ENCODE measurements at regions not wholly inside any gene's neighbourhood (a gene's known extent, or its start where the extent isn't known, plus 50 kb on each side); places are given as distances from the start of the nearest gene placed in this dataset.

DNA sequence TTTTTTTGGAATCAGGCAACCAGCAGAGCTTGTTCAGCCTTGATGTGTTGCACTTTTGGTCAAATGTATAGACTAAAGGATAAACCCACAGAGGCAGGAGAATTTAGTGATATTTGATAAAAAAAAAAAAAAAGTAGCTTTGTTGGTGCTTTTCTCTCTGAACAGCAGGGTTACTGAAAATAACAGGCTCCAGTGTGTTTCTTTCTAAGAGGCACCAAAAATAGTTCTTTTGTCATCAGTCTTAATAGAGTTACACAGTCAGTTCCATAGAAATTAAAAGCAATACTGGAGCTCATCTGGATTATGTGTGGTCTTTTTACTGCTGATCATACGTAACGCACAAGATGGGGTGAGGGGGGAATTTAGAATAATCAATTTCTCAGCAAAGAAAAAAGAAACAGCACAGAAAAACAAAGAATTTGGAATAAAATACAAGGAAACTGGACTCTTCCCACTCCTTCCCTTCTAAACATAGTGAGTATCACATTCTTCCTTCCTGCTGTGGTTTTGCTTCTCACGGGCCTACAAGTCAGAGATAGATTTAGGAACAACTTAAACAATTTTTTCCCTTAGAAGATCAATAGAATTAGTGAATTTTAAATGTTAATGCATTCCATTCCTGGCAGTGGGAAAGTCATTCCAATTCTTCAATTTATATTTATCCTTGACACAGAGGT, 178.8 kb upstream of the AKR1E2 start:
- TF ChIP-seq POLR2A (IDR thresholded peaks at IDR 0.05) (no peak), CTCF (IDR thresholded peaks at IDR 0.05) (no peak), POLR2AphosphoS5 (IDR thresholded peaks at IDR 0.05) (no peak), EP300 (IDR thresholded peaks at IDR 0.05; ENCODE audit: low read depth) (no peak)
